ENCODE measurements at regions not wholly inside any gene's neighbourhood (a gene's known extent, or its start where the extent isn't known, plus 50 kb on each side); places are given as distances from the start of the nearest gene placed in this dataset.

DNA sequence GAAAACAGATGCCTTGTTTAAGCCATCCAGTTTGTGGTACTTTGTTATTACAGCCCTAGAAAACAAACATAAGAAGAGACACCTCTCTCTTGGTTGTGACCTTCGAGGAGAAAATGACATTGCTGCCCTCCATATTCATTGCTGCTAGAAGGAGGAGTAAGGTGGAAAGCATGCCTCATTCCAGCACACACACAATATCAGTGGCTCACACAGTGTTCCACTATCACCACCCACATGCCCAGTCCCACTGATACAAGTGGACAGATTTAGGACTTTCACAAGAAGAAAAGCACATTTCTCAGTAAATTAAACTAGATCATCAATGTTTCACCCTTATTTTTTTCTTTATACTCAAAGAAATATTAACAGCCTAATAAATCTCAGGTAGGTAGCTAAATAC is 143.6 kb downstream of the PHLDA1 start:
- TF ChIP-seq TAF1 (IDR thresholded peaks at IDR 0.05; ENCODE audit: borderline replicate concordance, insufficient read depth, low read length) (no peak), POLR2AphosphoS5 (IDR thresholded peaks at IDR 0.05; ENCODE audit: low read depth, low read length) (no peak), SIN3A (IDR thresholded peaks at IDR 0.05; ENCODE audit: borderline replicate concordance, insufficient read depth, low read length) (no peak), FOXP2 (optimal IDR thresholded peaks at IDR 0.05; ENCODE audit: borderline replicate concordance, extremely low read depth, extremely low read length, insufficient read depth) (no peak)
- TF ChIP-seq, protein P1, sequence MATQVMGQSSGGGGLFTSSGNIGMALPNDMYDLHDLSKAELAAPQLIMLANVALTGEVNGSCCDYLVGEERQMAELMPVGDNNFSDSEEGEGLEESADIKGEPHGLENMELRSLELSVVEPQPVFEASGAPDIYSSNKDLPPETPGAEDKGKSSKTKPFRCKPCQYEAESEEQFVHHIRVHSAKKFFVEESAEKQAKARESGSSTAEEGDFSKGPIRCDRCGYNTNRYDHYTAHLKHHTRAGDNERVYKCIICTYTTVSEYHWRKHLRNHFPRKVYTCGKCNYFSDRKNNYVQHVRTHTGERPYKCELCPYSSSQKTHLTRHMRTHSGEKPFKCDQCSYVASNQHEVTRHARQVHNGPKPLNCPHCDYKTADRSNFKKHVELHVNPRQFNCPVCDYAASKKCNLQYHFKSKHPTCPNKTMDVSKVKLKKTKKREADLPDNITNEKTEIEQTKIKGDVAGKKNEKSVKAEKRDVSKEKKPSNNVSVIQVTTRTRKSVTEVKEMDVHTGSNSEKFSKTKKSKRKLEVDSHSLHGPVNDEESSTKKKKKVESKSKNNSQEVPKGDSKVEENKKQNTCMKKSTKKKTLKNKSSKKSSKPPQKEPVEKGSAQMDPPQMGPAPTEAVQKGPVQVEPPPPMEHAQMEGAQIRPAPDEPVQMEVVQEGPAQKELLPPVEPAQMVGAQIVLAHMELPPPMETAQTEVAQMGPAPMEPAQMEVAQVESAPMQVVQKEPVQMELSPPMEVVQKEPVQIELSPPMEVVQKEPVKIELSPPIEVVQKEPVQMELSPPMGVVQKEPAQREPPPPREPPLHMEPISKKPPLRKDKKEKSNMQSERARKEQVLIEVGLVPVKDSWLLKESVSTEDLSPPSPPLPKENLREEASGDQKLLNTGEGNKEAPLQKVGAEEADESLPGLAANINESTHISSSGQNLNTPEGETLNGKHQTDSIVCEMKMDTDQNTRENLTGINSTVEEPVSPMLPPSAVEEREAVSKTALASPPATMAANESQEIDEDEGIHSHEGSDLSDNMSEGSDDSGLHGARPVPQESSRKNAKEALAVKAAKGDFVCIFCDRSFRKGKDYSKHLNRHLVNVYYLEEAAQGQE (IDR thresholded peaks at IDR 0.05; ENCODE audit: insufficient read depth in 1 of 2, low read depth in 2 of 2, low read length in 2 of 2), result no peak

DNA sequence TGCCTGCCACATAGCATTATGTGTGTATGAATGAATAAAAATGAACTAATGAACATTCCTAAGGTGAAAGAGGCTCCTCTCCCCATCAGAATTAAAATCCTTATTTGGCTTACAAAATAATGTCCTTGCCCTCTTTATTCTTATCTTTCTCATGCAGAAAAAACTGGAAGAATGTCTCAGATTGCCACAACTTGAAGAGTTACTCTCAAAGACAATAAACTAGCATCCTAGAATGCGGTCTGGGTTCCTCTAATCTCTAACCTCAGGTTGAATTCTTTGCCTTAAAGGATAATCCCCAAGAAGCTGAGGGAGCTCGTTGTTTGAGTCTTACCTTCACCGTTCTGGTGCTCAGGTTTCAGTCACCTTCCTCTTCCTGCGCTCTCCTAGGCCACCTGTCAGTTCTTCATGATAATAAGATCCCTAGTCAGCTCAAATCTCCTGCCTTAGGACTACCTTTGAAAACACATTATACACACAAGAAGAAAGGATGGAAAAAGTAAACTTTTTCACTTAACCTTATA is 147.1 kb downstream of the PHLDA1 start:
- TF ChIP-seq POLR2AphosphoS5 (IDR thresholded peaks at IDR 0.05; ENCODE audit: low read depth, low read length) (no peak), FOXP2 (optimal IDR thresholded peaks at IDR 0.05; ENCODE audit: borderline replicate concordance, extremely low read depth, extremely low read length, insufficient read depth) (no peak), TAF1 (IDR thresholded peaks at IDR 0.05; ENCODE audit: borderline replicate concordance, insufficient read depth, low read length) (no peak), SIN3A (IDR thresholded peaks at IDR 0.05; ENCODE audit: borderline replicate concordance, insufficient read depth, low read length) (no peak)
- TF ChIP-seq, protein P1 (IDR thresholded peaks at IDR 0.05; ENCODE audit: insufficient read depth in 1 of 2, low read depth in 2 of 2, low read length in 2 of 2), result no peak

DNA sequence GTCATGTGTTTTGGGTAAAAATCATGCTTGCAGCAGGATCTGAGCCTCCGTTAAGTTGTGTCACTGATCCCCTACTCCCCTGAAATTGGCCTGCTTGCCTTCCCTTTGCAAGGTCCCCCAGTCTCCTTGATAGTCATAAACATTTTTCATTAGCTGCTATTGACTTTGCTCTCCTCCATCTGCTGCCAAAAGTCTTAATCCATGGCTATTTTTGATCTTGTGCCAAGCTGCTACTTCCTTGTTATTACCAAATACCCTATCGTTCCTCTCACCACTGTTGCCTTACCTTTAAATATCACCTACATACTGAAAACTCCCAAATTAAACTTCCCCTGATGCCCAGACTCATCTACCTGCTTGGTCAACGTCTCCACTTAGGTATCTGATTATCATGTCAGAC is 148.3 kb downstream of the PHLDA1 start:
- TF ChIP-seq POLR2AphosphoS5 (IDR thresholded peaks at IDR 0.05; ENCODE audit: low read depth, low read length) (no peak), TAF1 (IDR thresholded peaks at IDR 0.05; ENCODE audit: borderline replicate concordance, insufficient read depth, low read length) (no peak), FOXP2 (optimal IDR thresholded peaks at IDR 0.05; ENCODE audit: borderline replicate concordance, extremely low read depth, extremely low read length, insufficient read depth) (no peak), SIN3A (IDR thresholded peaks at IDR 0.05; ENCODE audit: borderline replicate concordance, insufficient read depth, low read length) (no peak)
- TF ChIP-seq, protein P1 (IDR thresholded peaks at IDR 0.05; ENCODE audit: insufficient read depth in 1 of 2, low read depth in 2 of 2, low read length in 2 of 2), result no peak

DNA sequence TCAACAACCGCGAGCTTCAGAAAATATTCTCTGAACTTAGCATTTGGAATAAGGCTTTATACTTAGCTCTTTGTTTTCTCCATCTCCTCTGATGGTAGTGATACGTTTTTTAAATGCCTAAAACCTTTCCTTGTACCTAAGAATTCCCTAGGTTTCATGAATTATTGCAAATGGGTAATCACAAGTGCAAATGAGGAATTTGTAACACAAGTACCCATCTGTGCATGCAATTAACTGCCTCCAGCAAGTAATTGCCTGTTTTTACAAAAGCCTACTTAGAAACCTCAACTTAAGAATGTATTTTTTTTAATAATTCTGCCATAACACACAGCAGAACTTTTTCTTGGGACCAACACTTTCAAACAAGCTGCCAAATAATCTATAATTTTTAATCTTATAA is 149.2 kb downstream of the PHLDA1 start:
- TF ChIP-seq TAF1 (IDR thresholded peaks at IDR 0.05; ENCODE audit: borderline replicate concordance, insufficient read depth, low read length), result no peak
- TF ChIP-seq SIN3A (IDR thresholded peaks at IDR 0.05; ENCODE audit: borderline replicate concordance, insufficient read depth, low read length), result no peak
- TF ChIP-seq, protein P1 (IDR thresholded peaks at IDR 0.05; ENCODE audit: insufficient read depth in 1 of 2, low read depth in 2 of 2, low read length in 2 of 2), result no peak

DNA sequence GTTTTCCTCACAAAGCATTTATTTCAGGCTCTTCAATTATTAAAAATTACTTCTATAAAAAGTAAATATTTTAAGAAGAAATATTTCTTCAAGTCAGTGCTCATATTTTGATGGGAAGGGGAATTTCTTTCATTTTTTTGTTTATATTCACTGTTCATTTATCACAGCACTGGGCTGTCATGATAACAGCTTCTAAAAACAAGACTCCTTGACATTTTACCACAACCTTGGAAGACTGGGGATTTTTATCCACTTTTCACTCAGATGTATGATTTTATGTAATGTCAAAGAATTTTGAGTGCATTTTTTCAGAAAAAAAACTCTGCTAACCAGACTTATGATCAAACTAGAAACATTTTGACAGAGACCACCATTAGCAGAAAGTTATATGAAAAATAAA is 149.7 kb downstream of the PHLDA1 start:
- TF ChIP-seq TAF1 (IDR thresholded peaks at IDR 0.05; ENCODE audit: borderline replicate concordance, insufficient read depth, low read length) (no peak), SIN3A (IDR thresholded peaks at IDR 0.05; ENCODE audit: borderline replicate concordance, insufficient read depth, low read length) (no peak), FOXP2 (optimal IDR thresholded peaks at IDR 0.05; ENCODE audit: borderline replicate concordance, extremely low read depth, extremely low read length, insufficient read depth) (no peak), POLR2AphosphoS5 (IDR thresholded peaks at IDR 0.05; ENCODE audit: low read depth, low read length) (no peak)
- TF ChIP-seq, protein P1 (IDR thresholded peaks at IDR 0.05; ENCODE audit: insufficient read depth in 1 of 2, low read depth in 2 of 2, low read length in 2 of 2), result no peak

Data from PFSK-1 (cell line).